D721Med (cell line): ENCODE measurements at regions not wholly inside any gene's neighbourhood (a gene's known extent, or its start where the extent isn't known, plus 50 kb on each side); places are given as distances from the start of the nearest gene placed in this dataset.
A peak's percentile ranks its signal among the peaks of the same experiment; 100 is the strongest.

ENCODE experiments used
- DNase-seq: peaks from one replicate; pipeline ENCODE4 v3.0.0; 2011; ENCODE audit warnings: low spot score; ENCODE audit not compliant: insufficient read length
- FAIRE-seq: peaks from 2 replicates; lab custom pipeline; 2011; peaks lifted over from hg19 to GRCh38; lab: Jason Lieb, UNC
- CTCF ChIP-seq: IDR thresholded peaks from 2 replicates; pipeline ENCODE4 v1.5.1; 2012; ENCODE audit warnings: mild to moderate bottlenecking, control low read depth; ENCODE audit not compliant: insufficient read depth; ENCODE audit errors: missing control alignments

GRCh38 chr15:87365186-87365585 lies 891.4 kb downstream of the NTRK3 start:
- FAIRE-seq (no peak), DNase-seq (no peak)
- TF ChIP-seq CTCF, result no peak

- DNase-seq (no peak), FAIRE-seq (no peak)
- TF ChIP-seq CTCF, result no peak
These were observed 894.0 kb downstream of the NTRK3 start for GRCh38 chr15:87362531-87362930.

- no peak for FAIRE-seq
- DNase-seq, result no peak
- TF ChIP-seq CTCF, result no peak
These were observed 898.8 kb downstream of the NTRK3 start for GRCh38 chr15:87357637-87358313.

- TF ChIP-seq CTCF, result no peak
- FAIRE-seq (no peak), DNase-seq (no peak)
These were observed 900.6 kb downstream of the NTRK3 start for GRCh38 chr15:87355946-87356345.

GRCh38 chr15:87354661-87355410 lies 901.7 kb downstream of the NTRK3 start:
- FAIRE-seq (no peak), DNase-seq (no peak)
- no peak for TF ChIP-seq CTCF

GRCh38 chr15:87349181-87349580 lies 907.4 kb downstream of the NTRK3 start:
- no peak for TF ChIP-seq CTCF
- FAIRE-seq (no peak), DNase-seq (no peak)

GRCh38 chr15:87348746-87349145 lies 907.8 kb downstream of the NTRK3 start:
- TF ChIP-seq CTCF, result no peak
- peak; percentile 16 for FAIRE-seq
- no peak for DNase-seq
